CD14-positive monocyte (primary cell): ENCODE measurements at regions not wholly inside any gene's neighbourhood (a gene's known extent, or its start where the extent isn't known, plus 50 kb on each side); places are given as distances from the start of the nearest gene placed in this dataset.

Experiments used
- DNase-seq, 3 donors: peaks; one replicate each; pipeline ENCODE4 v3.0.0-alpha.2; 2011 to 2022
- H2AFZ ChIP-seq: 2 replicates; pipeline ENCODE4 v1.6.0; 2012; ENCODE audit warnings: mild to moderate bottlenecking, low read depth, low read length, inconsistent platforms; ENCODE audit not compliant: insufficient read depth, poor library complexity, severe bottlenecking
- H3K27ac ChIP-seq, 2 donors: 1 replicate in 1 of 2; 2 replicates in 1 of 2; pipeline ENCODE4 v1.5.1; 2012 to 2013; ENCODE audit warnings: low read length in 2 of 2, control low read depth in 1 of 2, inconsistent platforms in 1 of 2, low read depth in 1 of 2, mild to moderate bottlenecking in 1 of 2
- H3K27me3 ChIP-seq, 2 donors: one replicate each; pipeline versions ENCODE4 v1.6.0 to v1.6.1; 2011 to 2013; ENCODE audit warnings: low read length in 2 of 2; ENCODE audit not compliant: control insufficient read depth in 2 of 2, insufficient read depth in 2 of 2
- H3K36me3 ChIP-seq, 2 donors: replicated peaks in 1 of 2; 1 replicate in 1 of 2; 2 replicates in 1 of 2; pipeline versions ENCODE4 v1.5.1 to v1.6.1; 2012 to 2013; ENCODE audit warnings: low read length in 2 of 2, control low read depth in 1 of 2, inconsistent platforms in 1 of 2, mild to moderate bottlenecking in 1 of 2; ENCODE audit not compliant: insufficient read depth in 2 of 2, control insufficient read depth in 1 of 2
- H3K4me1 ChIP-seq, 2 donors: 1 replicate in 1 of 2; 2 replicates in 1 of 2; pipeline versions ENCODE4 v1.5.1 to v1.6.1; 2012 to 2013; ENCODE audit warnings: low read length in 2 of 2, control low read depth in 1 of 2, inconsistent platforms in 1 of 2, mild to moderate bottlenecking in 1 of 2, moderate library complexity in 1 of 2; ENCODE audit not compliant: insufficient read depth in 2 of 2, control insufficient read depth in 1 of 2
- H3K4me2 ChIP-seq: replicated peaks from 2 replicates; pipeline ENCODE3; 2012; ENCODE audit warnings: low read length, moderate library complexity, mild to moderate bottlenecking; ENCODE audit not compliant: poor library complexity, severe bottlenecking; ENCODE audit errors: extremely low read depth
- H3K4me3 ChIP-seq, 3 experiments: fragments of 200-600 bp in 1 of 3; sonication (generic) in 1 of 3; replicated peaks in 1 of 3; 1 replicate in 2 of 3; 2 replicates in 1 of 3; pipeline ENCODE4 v1.5.1; 2011 to 2013; ENCODE audit warnings: low read length in 3 of 3, mild to moderate bottlenecking in 3 of 3, control low read depth in 2 of 3, low read depth in 2 of 3, inconsistent platforms in 1 of 3, moderate library complexity in 1 of 3
- H3K79me2 ChIP-seq: 2 replicates; pipeline ENCODE4 v1.6.0; 2012; ENCODE audit warnings: mild to moderate bottlenecking, control low read depth, inconsistent platforms, low read length, moderate library complexity; ENCODE audit not compliant: insufficient read depth
- H3K9ac ChIP-seq: 2 replicates; pipeline ENCODE4 v1.6.0; 2017; ENCODE audit warnings: low read length, mild to moderate bottlenecking; ENCODE audit not compliant: insufficient read depth, poor library complexity, severe bottlenecking
- H3K9me3 ChIP-seq, 2 donors: replicated peaks in 1 of 2; 1 replicate in 1 of 2; 2 replicates in 1 of 2; pipeline versions ENCODE4 v1.5.1 to v1.6.1; 2012 to 2013; ENCODE audit warnings: low read length in 2 of 2, control low read depth in 1 of 2; ENCODE audit not compliant: control insufficient read depth in 1 of 2, insufficient read depth in 1 of 2
- H4K20me1 ChIP-seq: 2 replicates; pipeline ENCODE4 v1.6.0; 2012; ENCODE audit warnings: mild to moderate bottlenecking, low read length, control low read depth, moderate library complexity; ENCODE audit not compliant: insufficient read depth
- H3K27ac Mint-ChIP-seq, 7 donors: one replicate each; pipeline ENCODE4 v1.8.0; 2020; ENCODE audit warnings: mild to moderate bottlenecking in 7 of 7, mixed read lengths in 7 of 7, moderate library complexity in 6 of 7, inconsistent platforms in 2 of 7
- H3K27me3 Mint-ChIP-seq, 3 donors: one replicate each; pipeline ENCODE4 v1.8.0; 2021 to 2022; ENCODE audit warnings: low read depth in 3 of 3, mild to moderate bottlenecking in 3 of 3, mixed read lengths in 3 of 3, moderate library complexity in 3 of 3, inconsistent platforms in 1 of 3
- H3K36me3 Mint-ChIP-seq, 2 donors: one replicate each; pipeline ENCODE4 v1.8.0; 2020; ENCODE audit warnings: mixed read lengths in 2 of 2, inconsistent platforms in 1 of 2, mild to moderate bottlenecking in 1 of 2
- H3K4me1 Mint-ChIP-seq: one replicate; pipeline ENCODE4 v1.8.0; 2020; ENCODE audit warnings: mild to moderate bottlenecking, mixed read lengths
- H3K4me3 Mint-ChIP-seq, 2 donors: one replicate each; pipeline ENCODE4 v1.8.0; 2020; ENCODE audit warnings: mild to moderate bottlenecking in 2 of 2, mixed read lengths in 2 of 2, moderate library complexity in 1 of 2
- H3K9me3 Mint-ChIP-seq, 7 donors: one replicate each; pipeline ENCODE4 v1.8.0; 2020 to 2022; ENCODE audit warnings: mixed read lengths in 7 of 7, mild to moderate bottlenecking in 6 of 7, moderate library complexity in 6 of 7, inconsistent platforms in 2 of 7
- intact Hi-C, 2 donors: fragments of 100-400 bp; cut with micrococcal nuclease; formaldehyde crosslinking; loops; one replicate each; pipeline versions ENCODE4 v1.15.0 to v1.15.1; 2023
- TF ChIP-seq, protein P1 (sequence below): fragments of 200-600 bp; IDR thresholded peaks from one replicate; pipeline ENCODE4 v1.8.0; 2022; ENCODE audit warnings: antibody characterized with exemption, mild to moderate bottlenecking

DNA sequence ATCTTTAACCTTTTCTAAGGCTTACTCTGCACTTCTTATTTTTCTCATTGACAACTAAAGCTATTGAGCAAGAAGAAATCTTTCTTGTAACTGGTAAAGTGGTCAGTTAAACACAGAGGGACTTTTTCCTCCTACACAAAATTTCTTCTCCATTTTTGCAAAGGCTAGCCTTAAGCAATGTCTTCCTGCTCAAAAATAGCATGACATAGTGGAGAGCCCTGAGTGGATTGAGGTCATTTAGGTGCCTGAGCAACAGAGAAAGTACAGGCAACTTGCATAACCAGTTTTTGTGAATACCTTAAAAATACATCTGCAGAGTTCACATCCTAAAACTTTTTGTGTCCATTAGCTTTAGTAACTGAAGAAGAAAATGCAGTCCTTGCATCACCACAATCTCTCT lies 144.7 kb upstream of the TTC14 start:
- Histone ChIP-seq H4K20me1 (no peaks in the 10 kb centered on the region), H3K4me1 (no peaks in the 10 kb centered on the region), H3K27ac (no peak overlapping the region), H3K9me3 (peaks cover 0 to 4% of the 10 kb centered on the region in 2 donors), H3K79me2 (no peaks in the 10 kb centered on the region), H2AFZ (no peak overlapping the region), H3K36me3 (no peaks in the 10 kb centered on the region), H3K27me3 (no peaks in the 10 kb centered on the region), H3K4me3 (no peak overlapping the region), H3K4me2 (no peak overlapping the region), H3K9ac (no peak overlapping the region)
- TF ChIP-seq, protein P1, sequence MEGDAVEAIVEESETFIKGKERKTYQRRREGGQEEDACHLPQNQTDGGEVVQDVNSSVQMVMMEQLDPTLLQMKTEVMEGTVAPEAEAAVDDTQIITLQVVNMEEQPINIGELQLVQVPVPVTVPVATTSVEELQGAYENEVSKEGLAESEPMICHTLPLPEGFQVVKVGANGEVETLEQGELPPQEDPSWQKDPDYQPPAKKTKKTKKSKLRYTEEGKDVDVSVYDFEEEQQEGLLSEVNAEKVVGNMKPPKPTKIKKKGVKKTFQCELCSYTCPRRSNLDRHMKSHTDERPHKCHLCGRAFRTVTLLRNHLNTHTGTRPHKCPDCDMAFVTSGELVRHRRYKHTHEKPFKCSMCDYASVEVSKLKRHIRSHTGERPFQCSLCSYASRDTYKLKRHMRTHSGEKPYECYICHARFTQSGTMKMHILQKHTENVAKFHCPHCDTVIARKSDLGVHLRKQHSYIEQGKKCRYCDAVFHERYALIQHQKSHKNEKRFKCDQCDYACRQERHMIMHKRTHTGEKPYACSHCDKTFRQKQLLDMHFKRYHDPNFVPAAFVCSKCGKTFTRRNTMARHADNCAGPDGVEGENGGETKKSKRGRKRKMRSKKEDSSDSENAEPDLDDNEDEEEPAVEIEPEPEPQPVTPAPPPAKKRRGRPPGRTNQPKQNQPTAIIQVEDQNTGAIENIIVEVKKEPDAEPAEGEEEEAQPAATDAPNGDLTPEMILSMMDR: no peak
- intact Hi-C loops: no loop called here
- Mint-ChIP-seq H3K27ac (no peak overlapping the region), H3K36me3 (no peaks in the 10 kb centered on the region), H3K27me3 (no peaks in the 10 kb centered on the region), H3K4me3 (no peak overlapping the region), H3K4me1 (no peaks in the 10 kb centered on the region), H3K9me3 (peaks cover 0 to 6% (median 2%) of the 10 kb centered on the region in 7 donors)
- no peak for DNase-seq

DNA sequence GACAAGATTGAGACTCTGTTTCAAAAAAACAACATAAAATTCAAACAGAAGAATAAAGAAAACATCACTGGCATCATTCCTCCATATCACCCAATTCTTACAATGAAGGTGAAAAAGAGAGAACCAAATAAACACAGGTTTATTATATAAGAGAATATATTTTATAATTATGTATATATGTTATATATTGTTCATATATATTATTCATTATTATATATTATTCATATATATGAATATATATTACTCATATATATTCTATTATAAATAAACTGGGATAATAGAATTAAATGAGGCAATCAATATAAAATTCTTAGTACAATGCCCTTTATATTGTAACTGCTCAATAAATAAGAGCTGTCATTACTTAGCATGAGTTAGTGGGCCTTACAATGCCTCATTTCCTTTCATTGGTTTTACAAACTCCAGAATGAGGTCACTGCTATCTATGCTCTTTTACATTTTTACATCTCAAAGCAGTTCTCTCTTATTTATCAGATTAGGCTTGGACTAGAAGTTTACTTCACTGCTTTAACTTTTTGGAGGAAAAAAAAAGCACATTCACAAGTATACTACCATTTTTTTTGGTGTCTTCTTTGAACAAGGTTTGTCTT lies 135.5 kb upstream of the TTC14 start:
- no peak overlapping the region for H3K4me3 Mint-ChIP-seq
- intact Hi-C loops: no loop called here
- no peaks in the 10 kb centered on the region for H3K79me2 ChIP-seq

More for the DNA sequence above, 135.5 kb upstream of the TTC14 start:
- no peaks in the 10 kb centered on the region for H3K4me1 ChIP-seq
- no peak overlapping the region for H3K9ac ChIP-seq
- H3K4me1 Mint-ChIP-seq: no peaks in the 10 kb centered on the region
- H3K27me3 Mint-ChIP-seq: peaks cover 0 to 3% (median 0%) of the 10 kb centered on the region in 3 donors
- TF ChIP-seq, protein P1: no peak
- peaks cover 3 to 17% (median 5%) of the 10 kb centered on the region in 7 donors for H3K9me3 Mint-ChIP-seq
- H3K36me3 ChIP-seq: no peaks in the 10 kb centered on the region
- no peak overlapping the region for H3K27ac Mint-ChIP-seq
- no peak overlapping the region for H3K27ac ChIP-seq
- no peaks in the 10 kb centered on the region for H3K27me3 ChIP-seq
- H3K36me3 Mint-ChIP-seq: no peaks in the 10 kb centered on the region
- H3K4me3 ChIP-seq: no peak overlapping the region
- no peak for DNase-seq
- no peak overlapping the region for H3K4me2 ChIP-seq
- H4K20me1 ChIP-seq: no peaks in the 10 kb centered on the region
- H2AFZ ChIP-seq: no peak overlapping the region
- peaks cover 9% of the 10 kb centered on the region in 2 donors for H3K9me3 ChIP-seq
